ENCODE measurements at regions not wholly inside any gene's neighbourhood (a gene's known extent, or its start where the extent isn't known, plus 50 kb on each side); places are given as distances from the start of the nearest gene placed in this dataset.

DNA sequence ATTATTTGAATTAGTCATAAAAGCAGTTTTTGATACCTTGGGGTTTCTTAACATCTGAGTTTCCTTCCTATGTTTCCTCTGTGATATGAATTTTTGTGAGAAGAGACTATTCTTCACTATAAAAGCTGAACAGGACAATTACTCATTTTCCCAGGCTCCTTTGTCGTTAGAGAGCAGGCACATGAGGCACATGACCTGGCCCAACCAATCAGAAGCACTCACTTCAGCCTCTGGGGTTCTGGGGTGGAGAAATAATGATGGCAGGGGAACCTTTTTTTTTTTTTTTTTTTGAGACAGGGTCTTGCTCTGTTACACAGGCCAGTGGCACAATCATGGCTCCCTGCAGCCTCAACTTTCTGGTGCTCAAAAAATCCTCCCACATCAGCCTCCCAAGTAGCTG, 145.5 kb upstream of the ASIC2 start:
- Histone ChIP-seq H3K79me1 (ENCODE audit: low read depth in 1 of 2, low read length in 2 of 2) (no peaks in the 10 kb centered on the region), H2AFZ (replicated peaks; ENCODE audit: low read length, poor library complexity) (no peak overlapping the region), H4K20me1 (ENCODE audit: insufficient read depth, low read length) (no peaks in the 10 kb centered on the region), H3K4me2 (ENCODE audit: low read depth, low read length) (no peak overlapping the region), H2BK5ac (ENCODE audit: low read depth, low read length, poor library complexity, severe bottlenecking) (no peak overlapping the region), H3K36me3 (ENCODE audit: control insufficient read depth, insufficient read depth, low read length) (no peaks in the 10 kb centered on the region), H3K9me1 (ENCODE audit: insufficient read depth, low read length) (no peaks in the 10 kb centered on the region), H2AK5ac (ENCODE audit: low read depth, low read length) (no peak overlapping the region), H3K4me1 (ENCODE audit: control insufficient read depth, insufficient read depth, low read length) (no peaks in the 10 kb centered on the region), H3K23ac (ENCODE audit: low read depth, low read length) (no peak overlapping the region), H4K91ac (ENCODE audit: insufficient read depth, low read depth, low read length) (no peak overlapping the region), H2AK9ac (replicated peaks; ENCODE audit: low read depth, low read length, poor library complexity) (no peak overlapping the region), H2BK20ac (ENCODE audit: low read depth, low read length) (no peak overlapping the region), H3K27me3 (ENCODE audit: control insufficient read depth, insufficient read depth, low read length) (no peaks in the 10 kb centered on the region), H3K27ac (ENCODE audit: insufficient read depth, low read length) (no peak overlapping the region), H3K14ac (replicated peaks; ENCODE audit: low read depth, low read length) (no peak overlapping the region), H2BK120ac (ENCODE audit: low read depth, low read length) (no peak overlapping the region), H3K9ac (ENCODE audit: low read depth, low read length) (no peak overlapping the region), H2BK15ac (ENCODE audit: low read depth, low read length) (no peak overlapping the region), H4K8ac (ENCODE audit: low read depth in 2 of 2, low read length in 2 of 2) (no peak overlapping the region), H3K9me3 (ENCODE audit: control insufficient read depth, insufficient read depth, low read length) (no peaks in the 10 kb centered on the region), H4K5ac (ENCODE audit: low read depth, low read length) (no peak overlapping the region), H3K4ac (ENCODE audit: low read depth, low read length) (no peak overlapping the region), H3K18ac (ENCODE audit: low read depth, low read length) (no peak overlapping the region), H3K4me3 (ENCODE audit: insufficient read depth, low read depth, low read length) (no peak overlapping the region), H3K56ac (ENCODE audit: extremely low read depth, insufficient read depth, low read length) (no peak overlapping the region)
- no CpG with 5 or more reads among the region's 1 CpG for WGBS, 2 experiments (ENCODE audit: extremely low coverage in 2 of 2, insufficient read length in 1 of 2)
- TF ChIP-seq RCOR1 (IDR thresholded peaks at IDR 0.05; ENCODE audit: insufficient replicate concordance, low read length) (no peak), FOS (IDR thresholded peaks at IDR 0.05; ENCODE audit: low read depth, low read length) (no peak), RAD21 (IDR thresholded peaks at IDR 0.05; ENCODE audit: low read length) (no peak), NFE2L2 (IDR thresholded peaks at IDR 0.05; ENCODE audit: low read depth, low read length) (no peak), POLR2A (IDR thresholded peaks at IDR 0.05; ENCODE audit: low read depth, low read length) (no peak), RFX5 (IDR thresholded peaks at IDR 0.05; ENCODE audit: low read depth, low read length) (no peak), MAZ (IDR thresholded peaks at IDR 0.05; ENCODE audit: borderline replicate concordance, low read depth, low read length) (no peak), SMC3 (IDR thresholded peaks at IDR 0.05; ENCODE audit: low read depth, low read length) (no peak), CEBPB (IDR thresholded peaks at IDR 0.05; ENCODE audit: low read depth, low read length) (no peak), MXI1 (IDR thresholded peaks at IDR 0.05; ENCODE audit: borderline replicate concordance, low read depth, low read length) (no peak)
- TF ChIP-seq, protein P1, sequence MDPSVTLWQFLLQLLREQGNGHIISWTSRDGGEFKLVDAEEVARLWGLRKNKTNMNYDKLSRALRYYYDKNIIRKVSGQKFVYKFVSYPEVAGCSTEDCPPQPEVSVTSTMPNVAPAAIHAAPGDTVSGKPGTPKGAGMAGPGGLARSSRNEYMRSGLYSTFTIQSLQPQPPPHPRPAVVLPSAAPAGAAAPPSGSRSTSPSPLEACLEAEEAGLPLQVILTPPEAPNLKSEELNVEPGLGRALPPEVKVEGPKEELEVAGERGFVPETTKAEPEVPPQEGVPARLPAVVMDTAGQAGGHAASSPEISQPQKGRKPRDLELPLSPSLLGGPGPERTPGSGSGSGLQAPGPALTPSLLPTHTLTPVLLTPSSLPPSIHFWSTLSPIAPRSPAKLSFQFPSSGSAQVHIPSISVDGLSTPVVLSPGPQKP (IDR thresholded peaks at IDR 0.05; ENCODE audit: borderline replicate concordance, low read depth, low read length): no peak
- TF ChIP-seq, protein P2, sequence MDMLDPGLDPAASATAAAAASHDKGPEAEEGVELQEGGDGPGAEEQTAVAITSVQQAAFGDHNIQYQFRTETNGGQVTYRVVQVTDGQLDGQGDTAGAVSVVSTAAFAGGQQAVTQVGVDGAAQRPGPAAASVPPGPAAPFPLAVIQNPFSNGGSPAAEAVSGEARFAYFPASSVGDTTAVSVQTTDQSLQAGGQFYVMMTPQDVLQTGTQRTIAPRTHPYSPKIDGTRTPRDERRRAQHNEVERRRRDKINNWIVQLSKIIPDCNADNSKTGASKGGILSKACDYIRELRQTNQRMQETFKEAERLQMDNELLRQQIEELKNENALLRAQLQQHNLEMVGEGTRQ (IDR thresholded peaks at IDR 0.05; ENCODE audit: low read depth, low read length): no peak
- TF ChIP-seq, protein P3, sequence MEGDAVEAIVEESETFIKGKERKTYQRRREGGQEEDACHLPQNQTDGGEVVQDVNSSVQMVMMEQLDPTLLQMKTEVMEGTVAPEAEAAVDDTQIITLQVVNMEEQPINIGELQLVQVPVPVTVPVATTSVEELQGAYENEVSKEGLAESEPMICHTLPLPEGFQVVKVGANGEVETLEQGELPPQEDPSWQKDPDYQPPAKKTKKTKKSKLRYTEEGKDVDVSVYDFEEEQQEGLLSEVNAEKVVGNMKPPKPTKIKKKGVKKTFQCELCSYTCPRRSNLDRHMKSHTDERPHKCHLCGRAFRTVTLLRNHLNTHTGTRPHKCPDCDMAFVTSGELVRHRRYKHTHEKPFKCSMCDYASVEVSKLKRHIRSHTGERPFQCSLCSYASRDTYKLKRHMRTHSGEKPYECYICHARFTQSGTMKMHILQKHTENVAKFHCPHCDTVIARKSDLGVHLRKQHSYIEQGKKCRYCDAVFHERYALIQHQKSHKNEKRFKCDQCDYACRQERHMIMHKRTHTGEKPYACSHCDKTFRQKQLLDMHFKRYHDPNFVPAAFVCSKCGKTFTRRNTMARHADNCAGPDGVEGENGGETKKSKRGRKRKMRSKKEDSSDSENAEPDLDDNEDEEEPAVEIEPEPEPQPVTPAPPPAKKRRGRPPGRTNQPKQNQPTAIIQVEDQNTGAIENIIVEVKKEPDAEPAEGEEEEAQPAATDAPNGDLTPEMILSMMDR (conservative IDR thresholded peaks at IDR 0.05; ENCODE audit: low read depth, low read length): no peak
- BruUV-seq (replicated peaks): no TSS peak
- CTCF ChIA-PET: no interaction called here
- DNase-seq: no peak
- in situ Hi-C loops (cut with MboI; ENCODE audit: low sequenced_read_pairs): no loop called here
- no peak for ATAC-seq (ENCODE audit: low read depth)
- dilution Hi-C loops (cut with HindIII; ENCODE audit: low sequenced_read_pairs, unreplicated experiment): no loop called here
- intact Hi-C loops (cut with micrococcal nuclease): no loop called here
- POLR2A ChIA-PET (ENCODE audit: unreplicated experiment): no interaction called here

All from IMR-90 (cell line).